ENCODE measurements at regions not wholly inside any gene's neighbourhood (a gene's known extent, or its start where the extent isn't known, plus 50 kb on each side); places are given as distances from the start of the nearest gene placed in this dataset.

GRCh38 chr2:150919901-150920300 lies 341.8 kb downstream of the RBM43 start:
- Histone ChIP-seq H3K9ac (ENCODE audit: low read length) (no peak overlapping the region), H3K9me3 (ENCODE audit: low read length) (no peaks in the 10 kb centered on the region), H4K20me1 (ENCODE audit: insufficient read depth, low read depth, low read length) (no peaks in the 10 kb centered on the region), H3K36me3 (ENCODE audit: insufficient read depth, low read length) (no peaks in the 10 kb centered on the region), H3K9me2 (replicated peaks; ENCODE audit: insufficient read depth, low read length) (no peaks in the 10 kb centered on the region), H2AFZ (ENCODE audit: low read length) (no peak overlapping the region), H3K4me1 (ENCODE audit: low read length) (no peaks in the 10 kb centered on the region), H3K4me3 (ENCODE audit: low read length) (no peak overlapping the region), H3K79me2 (ENCODE audit: low read length) (no peaks in the 10 kb centered on the region), H3K4me2 (ENCODE audit: low read depth, low read length, poor library complexity, severe bottlenecking) (no peak overlapping the region), H3K27ac (ENCODE audit: low read length) (no peak overlapping the region), H3K27me3 (ENCODE audit: low read length) (no peaks in the 10 kb centered on the region)
- DNase-seq = no peak

DNA sequence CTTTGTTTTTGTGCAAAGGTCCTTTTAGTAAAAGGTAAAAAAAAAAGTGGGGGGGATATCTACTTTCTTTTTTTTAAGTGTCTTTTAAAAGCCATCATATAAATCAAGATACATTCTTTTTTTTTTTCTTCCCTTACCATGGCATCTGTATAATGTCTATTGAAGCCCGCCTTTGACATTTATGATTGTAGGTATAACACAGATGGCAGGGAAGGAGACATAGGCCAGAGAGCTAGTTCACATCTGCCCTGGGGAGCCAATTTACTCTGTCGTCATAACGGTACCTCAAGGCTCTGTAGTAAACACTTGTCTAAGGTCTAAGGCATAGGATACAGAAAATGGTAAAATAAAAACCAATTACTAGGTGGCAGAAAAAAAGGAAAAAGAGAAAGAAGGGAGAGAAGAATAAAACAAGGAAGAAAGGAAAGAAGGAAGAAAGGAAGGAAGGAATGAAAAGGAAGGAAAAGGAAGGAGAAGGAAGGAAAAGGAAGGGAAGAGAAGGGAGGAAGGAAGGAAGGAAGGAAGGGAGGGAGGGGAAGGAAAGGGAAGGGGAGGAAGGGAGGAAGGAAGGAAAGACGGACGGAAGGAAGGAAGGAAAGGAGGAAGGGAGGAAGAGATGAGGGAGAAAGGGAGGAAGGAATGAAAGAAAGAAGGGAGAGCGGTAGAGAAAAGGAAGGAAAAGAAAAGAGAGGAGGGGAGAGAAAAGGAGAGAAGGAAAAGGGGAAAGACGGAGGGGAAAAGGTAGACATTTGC lies 343.5 kb downstream of the RBM43 start:
- no peak overlapping the region for H3K4me2 ChIP-seq (ENCODE audit: low read depth, low read length, poor library complexity, severe bottlenecking)
- H3K9me2 ChIP-seq (replicated peaks; ENCODE audit: insufficient read depth, low read length) = no peaks in the 10 kb centered on the region
- H4K20me1 ChIP-seq (ENCODE audit: insufficient read depth, low read depth, low read length) = no peaks in the 10 kb centered on the region
- H3K27ac ChIP-seq (ENCODE audit: low read length) = no peak overlapping the region
- no peak overlapping the region for H3K9ac ChIP-seq (ENCODE audit: low read length)
- H3K4me1 ChIP-seq (ENCODE audit: low read length) = no peaks in the 10 kb centered on the region
- DNase-seq = no peak
- H2AFZ ChIP-seq (ENCODE audit: low read length) = no peak overlapping the region
- no peaks in the 10 kb centered on the region for H3K9me3 ChIP-seq (ENCODE audit: low read length)
- no peaks in the 10 kb centered on the region for H3K79me2 ChIP-seq (ENCODE audit: low read length)
- no peak overlapping the region for H3K4me3 ChIP-seq (ENCODE audit: low read length)
- no peaks in the 10 kb centered on the region for H3K36me3 ChIP-seq (ENCODE audit: insufficient read depth, low read length)
- no peaks in the 10 kb centered on the region for H3K27me3 ChIP-seq (ENCODE audit: low read length)

DNA sequence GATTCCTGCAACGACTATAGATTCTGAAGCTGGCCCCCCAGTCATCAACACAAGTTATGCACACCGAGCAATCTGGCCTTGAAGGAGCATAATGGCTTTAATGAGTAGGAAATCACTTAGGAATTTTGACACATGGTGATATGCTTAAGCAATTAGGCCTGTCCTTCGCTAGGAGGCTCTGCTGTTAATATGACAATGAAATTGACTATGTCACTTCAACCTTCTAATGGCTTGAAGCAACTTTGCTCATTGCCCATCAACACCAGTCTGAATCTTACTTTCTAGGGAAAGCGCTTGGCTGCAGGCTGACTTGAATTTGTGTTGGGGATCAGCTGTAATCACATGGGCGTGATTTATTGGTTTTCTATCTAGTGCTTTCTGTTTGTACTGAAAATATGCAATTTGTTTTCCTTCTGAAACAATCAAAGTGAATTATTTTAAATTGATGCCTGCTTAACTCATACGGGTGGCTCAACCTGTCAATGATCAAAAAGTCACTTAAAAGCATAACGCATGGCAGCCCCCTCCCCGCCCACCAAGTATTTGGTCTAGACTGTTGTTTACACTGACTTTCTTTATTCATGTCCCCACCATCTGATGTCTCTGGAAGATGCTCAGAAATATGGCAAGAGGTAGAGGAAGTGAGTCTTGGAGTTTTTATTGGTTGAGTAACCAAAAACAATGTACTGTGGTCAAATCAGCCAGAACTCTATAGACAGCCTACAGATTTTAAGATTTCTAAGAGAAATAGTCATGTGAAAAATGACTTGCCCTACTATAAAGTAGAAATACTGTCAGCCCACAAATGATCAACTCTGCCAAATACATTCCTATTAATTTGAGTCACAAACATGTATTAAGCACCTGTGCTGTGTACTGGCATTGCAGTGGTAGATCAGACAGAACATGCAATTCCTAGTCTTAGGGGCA lies 344.9 kb downstream of the RBM43 start:
- H3K4me3 ChIP-seq (ENCODE audit: low read length) = no peak overlapping the region
- no peaks in the 10 kb centered on the region for H4K20me1 ChIP-seq (ENCODE audit: insufficient read depth, low read depth, low read length)
- no peak overlapping the region for H3K27ac ChIP-seq (ENCODE audit: low read length)
- no peak overlapping the region for H3K4me2 ChIP-seq (ENCODE audit: low read depth, low read length, poor library complexity, severe bottlenecking)
- no peaks in the 10 kb centered on the region for H3K27me3 ChIP-seq (ENCODE audit: low read length)
- H3K9me3 ChIP-seq (ENCODE audit: low read length) = no peaks in the 10 kb centered on the region
- H3K4me1 ChIP-seq (ENCODE audit: low read length) = no peaks in the 10 kb centered on the region
- no peaks in the 10 kb centered on the region for H3K36me3 ChIP-seq (ENCODE audit: insufficient read depth, low read length)
- no peaks in the 10 kb centered on the region for H3K9me2 ChIP-seq (replicated peaks; ENCODE audit: insufficient read depth, low read length)
- no peaks in the 10 kb centered on the region for H3K79me2 ChIP-seq (ENCODE audit: low read length)
- no peak overlapping the region for H3K9ac ChIP-seq (ENCODE audit: low read length)
- H2AFZ ChIP-seq (ENCODE audit: low read length) = no peak overlapping the region
- no peak for DNase-seq

- Histone ChIP-seq H4K20me1 (ENCODE audit: insufficient read depth, low read depth, low read length) (no peaks in the 10 kb centered on the region), H3K4me2 (ENCODE audit: low read depth, low read length, poor library complexity, severe bottlenecking) (no peak overlapping the region), H3K4me1 (ENCODE audit: low read length) (no peaks in the 10 kb centered on the region), H3K36me3 (ENCODE audit: insufficient read depth, low read length) (no peaks in the 10 kb centered on the region), H3K9me3 (ENCODE audit: low read length) (no peaks in the 10 kb centered on the region), H3K27ac (ENCODE audit: low read length) (no peak overlapping the region), H3K9me2 (replicated peaks; ENCODE audit: insufficient read depth, low read length) (no peaks in the 10 kb centered on the region), H3K79me2 (ENCODE audit: low read length) (no peaks in the 10 kb centered on the region), H3K4me3 (ENCODE audit: low read length) (no peak overlapping the region), H3K9ac (ENCODE audit: low read length) (no peak overlapping the region), H2AFZ (ENCODE audit: low read length) (no peak overlapping the region), H3K27me3 (ENCODE audit: low read length) (no peaks in the 10 kb centered on the region)
- no peak for DNase-seq
These were observed 349.8 kb downstream of the RBM43 start for GRCh38 chr2:150911766-150912280.

DNA sequence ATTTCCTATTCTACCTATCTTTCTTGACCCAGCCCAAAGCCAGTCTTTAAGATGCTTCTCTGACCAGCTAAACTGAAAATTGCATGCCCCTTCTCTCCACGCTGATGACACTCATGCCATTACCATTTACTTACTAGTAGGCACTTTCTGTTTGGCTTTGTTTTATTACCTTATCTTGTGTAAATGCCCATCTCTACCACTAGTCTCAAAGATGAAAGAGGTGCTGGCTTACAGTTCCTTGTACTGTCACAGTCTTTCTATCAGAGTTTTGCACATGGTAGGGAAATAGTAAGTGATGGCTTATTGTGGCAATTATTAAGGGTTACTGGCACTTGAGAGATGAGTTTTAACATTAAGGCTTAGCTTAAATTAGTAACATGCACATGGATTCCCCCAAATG lies 352.1 kb downstream of the RBM43 start:
- H3K27ac ChIP-seq (ENCODE audit: low read length) = no peak overlapping the region
- no peak overlapping the region for H3K9ac ChIP-seq (ENCODE audit: low read length)
- no peak overlapping the region for H2AFZ ChIP-seq (ENCODE audit: low read length)
- H3K9me3 ChIP-seq (ENCODE audit: low read length) = no peaks in the 10 kb centered on the region
- H4K20me1 ChIP-seq (ENCODE audit: insufficient read depth, low read depth, low read length) = no peaks in the 10 kb centered on the region
- no peak overlapping the region for H3K4me3 ChIP-seq (ENCODE audit: low read length)
- no peaks in the 10 kb centered on the region for H3K9me2 ChIP-seq (replicated peaks; ENCODE audit: insufficient read depth, low read length)
- no peaks in the 10 kb centered on the region for H3K36me3 ChIP-seq (ENCODE audit: insufficient read depth, low read length)
- no peaks in the 10 kb centered on the region for H3K4me1 ChIP-seq (ENCODE audit: low read length)
- no peak overlapping the region for H3K4me2 ChIP-seq (ENCODE audit: low read depth, low read length, poor library complexity, severe bottlenecking)
- H3K79me2 ChIP-seq (ENCODE audit: low read length) = no peaks in the 10 kb centered on the region
- no peaks in the 10 kb centered on the region for H3K27me3 ChIP-seq (ENCODE audit: low read length)
- no peak for DNase-seq

DNA sequence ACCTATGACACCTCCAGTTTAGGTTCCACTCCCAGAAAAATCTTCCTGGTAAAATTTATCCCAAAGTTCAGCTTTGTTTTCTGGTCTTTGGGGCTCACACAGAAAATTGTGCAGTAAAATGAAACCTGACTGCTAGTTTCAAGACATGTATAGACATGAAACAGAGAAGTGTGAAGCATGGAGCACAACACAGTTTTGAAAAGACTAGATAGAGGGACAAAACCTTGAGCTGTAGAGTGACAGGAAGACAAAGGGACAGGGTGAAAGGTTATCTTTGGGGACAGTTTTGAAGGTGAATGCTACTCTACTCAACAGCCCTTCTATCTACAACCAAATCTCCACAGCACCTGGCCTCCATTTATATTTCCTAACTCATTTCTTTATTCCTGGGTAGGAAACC lies 352.6 kb downstream of the RBM43 start:
- Histone ChIP-seq H3K36me3 (ENCODE audit: insufficient read depth, low read length) (no peaks in the 10 kb centered on the region), H2AFZ (ENCODE audit: low read length) (no peak overlapping the region), H3K27ac (ENCODE audit: low read length) (no peak overlapping the region), H4K20me1 (ENCODE audit: insufficient read depth, low read depth, low read length) (no peaks in the 10 kb centered on the region), H3K4me3 (ENCODE audit: low read length) (no peak overlapping the region), H3K9me3 (ENCODE audit: low read length) (no peaks in the 10 kb centered on the region), H3K9me2 (replicated peaks; ENCODE audit: insufficient read depth, low read length) (no peaks in the 10 kb centered on the region), H3K27me3 (ENCODE audit: low read length) (no peaks in the 10 kb centered on the region), H3K9ac (ENCODE audit: low read length) (no peak overlapping the region), H3K4me2 (ENCODE audit: low read depth, low read length, poor library complexity, severe bottlenecking) (no peak overlapping the region), H3K79me2 (ENCODE audit: low read length) (no peaks in the 10 kb centered on the region), H3K4me1 (ENCODE audit: low read length) (no peaks in the 10 kb centered on the region)
- DNase-seq = no peak

GRCh38 chr2:150907466-150907865 lies 354.2 kb downstream of the RBM43 start:
- no peaks in the 10 kb centered on the region for H3K4me1 ChIP-seq (ENCODE audit: low read length)
- no peak overlapping the region for H3K4me3 ChIP-seq (ENCODE audit: low read length)
- no peaks in the 10 kb centered on the region for H3K36me3 ChIP-seq (ENCODE audit: insufficient read depth, low read length)
- no peak for DNase-seq
- no peak overlapping the region for H3K4me2 ChIP-seq (ENCODE audit: low read depth, low read length, poor library complexity, severe bottlenecking)
- H3K9me3 ChIP-seq (ENCODE audit: low read length) = no peaks in the 10 kb centered on the region
- no peak overlapping the region for H2AFZ ChIP-seq (ENCODE audit: low read length)
- no peaks in the 10 kb centered on the region for H3K9me2 ChIP-seq (replicated peaks; ENCODE audit: insufficient read depth, low read length)
- H3K79me2 ChIP-seq (ENCODE audit: low read length) = no peaks in the 10 kb centered on the region
- no peak overlapping the region for H3K9ac ChIP-seq (ENCODE audit: low read length)
- H3K27ac ChIP-seq (ENCODE audit: low read length) = no peak overlapping the region
- H4K20me1 ChIP-seq (ENCODE audit: insufficient read depth, low read depth, low read length) = no peaks in the 10 kb centered on the region
- no peaks in the 10 kb centered on the region for H3K27me3 ChIP-seq (ENCODE audit: low read length)

DNA sequence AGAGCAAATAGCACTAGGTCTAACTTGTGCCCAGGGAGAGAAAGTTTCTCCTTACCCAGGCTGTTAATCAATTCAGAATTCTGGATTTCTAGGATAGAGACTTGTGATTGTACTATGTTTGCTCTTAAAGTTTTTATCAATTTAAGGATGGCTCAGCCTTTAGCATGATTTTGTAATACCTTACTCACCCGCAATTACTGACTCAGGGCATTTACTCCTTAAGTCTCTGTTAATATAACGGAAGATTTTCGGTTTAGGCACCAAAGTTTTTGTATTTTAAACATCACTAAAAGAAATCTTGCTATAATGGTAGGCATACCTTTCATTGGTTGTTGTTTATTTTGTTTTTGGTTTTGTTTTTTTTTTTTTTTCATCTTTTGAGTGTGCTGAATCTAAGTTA lies 358.2 kb downstream of the RBM43 start:
- Histone ChIP-seq H3K9me3 (ENCODE audit: low read length) (no peaks in the 10 kb centered on the region), H3K4me3 (ENCODE audit: low read length) (no peak overlapping the region), H3K27ac (ENCODE audit: low read length) (no peak overlapping the region), H3K9me2 (replicated peaks; ENCODE audit: insufficient read depth, low read length) (no peaks in the 10 kb centered on the region), H3K9ac (ENCODE audit: low read length) (no peak overlapping the region), H3K4me1 (ENCODE audit: low read length) (no peaks in the 10 kb centered on the region), H3K36me3 (ENCODE audit: insufficient read depth, low read length) (no peaks in the 10 kb centered on the region), H3K27me3 (ENCODE audit: low read length) (no peaks in the 10 kb centered on the region), H2AFZ (ENCODE audit: low read length) (no peak overlapping the region), H3K4me2 (ENCODE audit: low read depth, low read length, poor library complexity, severe bottlenecking) (no peak overlapping the region), H3K79me2 (ENCODE audit: low read length) (no peaks in the 10 kb centered on the region), H4K20me1 (ENCODE audit: insufficient read depth, low read depth, low read length) (no peaks in the 10 kb centered on the region)
- no peak for DNase-seq
